ENCODE measurements at regions not wholly inside any gene's neighbourhood (a gene's known extent, or its start where the extent isn't known, plus 50 kb on each side); places are given as distances from the start of the nearest gene placed in this dataset.

GRCh38 chr18:68623342-68623741 is 91.6 kb downstream of the TMX3 start:
- intact Hi-C loops (cut with DNase I), result loop anchor here (5.0 kb wide), 1 partner anchor 1406 kb away; no protein-coding TSS in a partner anchor

GRCh38 chr18:68611311-68611710 is 103.6 kb downstream of the TMX3 start:
- intact Hi-C loops (cut with DNase I), result no loop called here
- DNase-seq (ENCODE audit: missing footprints) (no peak), ATAC-seq (no peak)

More at GRCh38 chr18:68623342-68623741, 91.6 kb downstream of the TMX3 start:
- DNase-seq (ENCODE audit: missing footprints) (no peak), ATAC-seq (no peak)

GRCh38 chr18:68608851-68609490 is 105.9 kb downstream of the TMX3 start:
- intact Hi-C loops (cut with DNase I), result no loop called here
- ATAC-seq, result no peak
- no peak for DNase-seq (ENCODE audit: missing footprints)

DNA sequence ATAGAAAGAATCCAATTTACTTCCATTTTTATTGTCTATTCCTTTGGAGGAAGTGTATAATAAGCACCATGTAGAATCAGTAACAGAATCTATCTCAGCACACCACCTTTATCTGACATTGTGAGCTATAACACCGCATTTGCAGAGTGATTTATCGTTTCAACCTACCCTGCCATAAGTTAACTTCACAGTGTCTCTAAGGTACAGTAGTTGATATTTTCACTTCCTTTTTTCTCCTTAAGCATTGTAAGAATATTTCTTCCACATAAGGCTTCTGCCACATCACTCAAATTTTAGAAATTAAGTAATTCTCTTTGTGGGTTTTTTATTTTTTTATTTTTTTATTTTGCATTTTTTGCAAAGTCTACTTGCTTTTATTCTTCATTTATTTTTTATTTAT is 107.1 kb downstream of the TMX3 start:
- ATAC-seq (no peak), DNase-seq (ENCODE audit: missing footprints) (no peak)
- intact Hi-C loops (cut with DNase I), result no loop called here

GRCh38 chr18:68604256-68604655 is 110.7 kb downstream of the TMX3 start:
- DNase-seq (ENCODE audit: missing footprints), result no peak
- ATAC-seq, result no peak
- intact Hi-C loops (cut with DNase I), result no loop called here

DNA sequence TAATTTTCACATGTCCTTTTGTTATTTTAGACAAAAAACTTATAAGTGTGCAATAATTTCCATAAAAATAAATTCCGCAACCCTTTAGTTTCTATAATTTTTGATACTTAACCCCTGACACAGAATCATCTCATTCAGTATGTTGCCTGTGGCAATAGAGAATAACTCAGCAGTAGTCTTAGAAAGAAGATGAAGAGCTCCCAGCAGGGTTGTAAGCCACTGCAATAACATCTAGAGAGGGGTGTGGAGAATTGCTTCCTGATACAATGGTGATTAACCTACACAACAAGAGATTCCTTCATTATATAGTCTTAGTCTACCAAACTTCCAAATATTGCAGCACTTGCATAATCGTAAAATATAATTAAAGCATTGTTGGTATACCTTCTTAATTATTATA is 118.9 kb downstream of the TMX3 start:
- DNase-seq (ENCODE audit: missing footprints) (no peak), ATAC-seq (no peak)
- intact Hi-C loops (cut with DNase I), result no loop called here

DNA sequence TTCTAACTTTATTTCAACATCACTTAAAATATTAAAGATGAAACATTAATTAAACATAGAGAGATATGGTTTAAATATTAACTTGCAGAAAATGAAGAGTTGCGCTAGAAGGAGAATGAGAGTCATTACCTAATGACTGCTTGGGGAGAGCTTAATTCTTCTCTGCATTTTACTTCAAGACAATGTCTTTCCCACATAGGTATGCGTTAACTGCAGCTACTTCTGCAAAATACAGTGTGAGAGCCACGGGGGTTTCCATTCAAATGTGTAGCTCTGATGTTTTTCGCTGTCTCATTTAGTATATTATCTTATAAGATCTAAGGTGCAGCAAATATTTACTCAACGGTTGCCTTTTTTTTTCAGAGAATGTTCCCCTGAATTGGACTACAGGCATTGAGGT is 126.7 kb downstream of the TMX3 start:
- DNase-seq (ENCODE audit: missing footprints) (no peak), ATAC-seq (no peak)
- intact Hi-C loops (cut with DNase I), result no loop called here

- DNase-seq (ENCODE audit: missing footprints) (no peak), ATAC-seq (no peak)
- intact Hi-C loops (cut with DNase I), result no loop called here
Measured at GRCh38 chr18:68583685-68584084, 131.2 kb downstream of the TMX3 start.

DNA sequence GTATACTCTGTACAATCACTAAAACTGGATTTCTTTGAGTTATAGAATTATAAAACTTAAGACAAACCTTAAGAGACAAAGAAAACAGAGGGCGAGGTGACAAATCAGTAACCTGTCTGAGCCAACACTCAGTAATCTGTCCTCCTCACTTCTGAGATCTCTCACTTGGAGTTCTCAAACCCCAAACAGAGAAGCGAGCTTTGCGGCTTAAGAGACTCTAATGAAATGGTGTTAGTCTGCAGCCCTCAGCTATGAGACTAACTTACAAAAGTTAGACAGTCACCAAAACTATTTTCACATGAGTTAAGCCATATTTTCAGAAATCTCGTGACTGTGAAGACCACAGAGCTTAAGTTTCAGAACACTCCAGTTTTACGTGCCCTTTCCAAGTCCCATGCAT is 140.6 kb downstream of the TMX3 start:
- intact Hi-C loops (cut with DNase I), result no loop called here
- ATAC-seq, result no peak
- DNase-seq (ENCODE audit: missing footprints), result no peak

DNA sequence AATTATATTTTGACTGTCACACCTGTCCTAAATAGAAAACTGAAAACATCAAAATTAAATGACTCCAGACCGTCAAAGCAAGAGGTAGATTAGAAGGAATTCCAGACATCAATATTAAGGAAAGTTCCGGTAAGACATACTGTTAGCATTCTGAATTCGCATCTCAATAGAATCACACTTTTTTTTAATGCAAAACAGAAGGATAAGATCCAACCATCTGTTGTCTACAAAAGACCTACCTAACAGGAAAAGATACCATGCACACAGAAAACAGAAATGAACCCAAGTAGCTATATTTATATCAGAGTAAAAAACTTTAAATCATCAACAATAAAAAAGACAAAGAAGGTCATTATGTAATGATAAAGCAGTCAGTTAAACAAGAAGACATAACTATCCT is 145.0 kb downstream of the TMX3 start:
- DNase-seq (ENCODE audit: missing footprints) (no peak), ATAC-seq (no peak)
- intact Hi-C loops (cut with DNase I), result no loop called here

DNA sequence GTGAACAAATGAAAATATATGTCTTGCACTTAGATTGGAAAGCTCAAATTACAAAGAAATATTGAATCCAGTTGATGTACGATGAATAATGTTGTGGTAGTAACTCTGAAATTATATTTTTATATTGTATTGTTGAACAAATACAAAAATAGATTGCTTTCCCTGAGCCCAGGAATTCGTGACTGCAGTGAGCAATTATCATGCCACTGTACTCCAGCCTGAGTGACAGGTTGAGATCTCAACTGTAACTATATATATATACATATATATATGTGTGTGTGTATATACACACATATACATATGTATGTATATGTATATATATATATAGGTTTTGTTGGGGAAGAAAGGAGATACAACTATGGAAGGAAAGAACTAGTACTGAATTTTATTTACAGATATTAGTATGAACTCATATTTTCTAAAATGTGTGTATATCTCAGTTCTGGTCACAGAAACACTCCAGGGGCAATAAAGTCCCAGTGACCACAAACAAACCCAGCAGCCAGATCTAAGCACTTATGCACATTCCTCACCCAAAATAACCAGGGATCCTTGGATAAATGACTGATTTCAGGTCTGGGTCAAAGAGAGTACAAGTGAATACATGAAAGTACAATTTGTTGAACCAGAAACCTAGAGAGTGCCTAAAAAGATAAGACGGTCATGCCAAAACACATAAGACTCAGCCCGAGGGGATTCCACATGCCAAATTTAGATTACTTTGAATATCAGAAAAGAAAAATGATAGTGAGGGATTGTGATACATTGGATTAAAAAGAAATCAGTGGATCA is 146.3 kb downstream of the TMX3 start:
- intact Hi-C loops (cut with DNase I), result no loop called here
- ATAC-seq, result no peak
- DNase-seq (ENCODE audit: missing footprints), result no peak

GRCh38 chr18:68566991-68567390 is 147.9 kb downstream of the TMX3 start:
- ATAC-seq, result no peak

GRCh38 chr18:68564961-68565360 is 149.9 kb downstream of the TMX3 start:
- intact Hi-C loops (cut with DNase I), result loop anchor here (2.0 kb wide), 1 partner anchor 16 kb away; no protein-coding TSS in a partner anchor
- no peak for DNase-seq (ENCODE audit: missing footprints)
- no peak for ATAC-seq

More at GRCh38 chr18:68566991-68567390, 147.9 kb downstream of the TMX3 start:
- DNase-seq (ENCODE audit: missing footprints), result no peak
- intact Hi-C loops (cut with DNase I), result no loop called here

GRCh38 chr18:68564351-68564750 is 150.6 kb downstream of the TMX3 start:
- intact Hi-C loops (cut with DNase I), result loop anchor here (2.0 kb wide), 1 partner anchor 16 kb away; no protein-coding TSS in a partner anchor
- no peak for ATAC-seq
- no peak for DNase-seq (ENCODE audit: missing footprints)

DNA sequence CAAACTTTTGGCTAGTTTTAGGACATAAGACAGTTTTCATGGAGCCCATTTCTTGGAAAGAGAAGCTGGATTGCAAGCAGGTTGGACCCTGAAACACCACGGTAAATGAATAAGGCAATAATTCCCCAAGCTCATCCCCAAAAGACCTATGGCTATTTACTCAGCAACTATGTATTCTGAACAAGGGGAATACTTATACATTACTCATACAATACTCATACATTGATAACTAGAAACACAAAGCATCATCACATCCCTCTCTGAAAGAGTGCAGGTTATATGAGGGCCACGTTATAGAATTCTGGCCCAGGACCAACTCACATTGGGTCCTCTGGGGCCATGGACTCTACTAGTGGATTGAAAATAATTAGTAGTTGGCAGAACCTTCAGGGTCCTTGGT is 154.8 kb downstream of the TMX3 start:
- intact Hi-C loops (cut with DNase I), result no loop called here
- ATAC-seq (no peak), DNase-seq (ENCODE audit: missing footprints) (no peak)

- intact Hi-C loops (cut with DNase I), result no loop called here
- DNase-seq (ENCODE audit: missing footprints), result no peak
- ATAC-seq, result no peak
Measured at GRCh38 chr18:68557183-68557582, 157.7 kb downstream of the TMX3 start.

DNA sequence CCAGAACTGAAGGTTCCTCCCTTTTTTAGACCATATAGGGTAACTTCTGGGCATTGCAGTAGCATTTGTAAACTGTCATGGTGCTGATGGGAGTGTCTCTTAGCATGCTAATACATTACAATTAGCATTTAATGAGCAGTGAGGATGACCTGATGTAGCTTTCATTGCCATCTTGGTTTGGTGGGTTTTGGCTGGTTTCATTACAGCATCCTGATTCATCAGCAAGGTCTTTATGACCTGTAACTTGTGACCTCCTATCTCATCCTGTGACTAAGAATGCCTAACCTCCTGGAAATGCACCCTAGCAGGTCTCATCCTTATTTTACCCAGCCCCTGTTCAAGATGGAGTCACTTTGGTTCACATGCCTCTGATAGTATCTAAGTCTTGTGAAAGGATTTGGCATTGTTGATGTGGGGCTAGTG is 159.0 kb downstream of the TMX3 start:
- DNase-seq (ENCODE audit: missing footprints), result no peak
- intact Hi-C loops (cut with DNase I), result no loop called here
- ATAC-seq, result no peak

DNA sequence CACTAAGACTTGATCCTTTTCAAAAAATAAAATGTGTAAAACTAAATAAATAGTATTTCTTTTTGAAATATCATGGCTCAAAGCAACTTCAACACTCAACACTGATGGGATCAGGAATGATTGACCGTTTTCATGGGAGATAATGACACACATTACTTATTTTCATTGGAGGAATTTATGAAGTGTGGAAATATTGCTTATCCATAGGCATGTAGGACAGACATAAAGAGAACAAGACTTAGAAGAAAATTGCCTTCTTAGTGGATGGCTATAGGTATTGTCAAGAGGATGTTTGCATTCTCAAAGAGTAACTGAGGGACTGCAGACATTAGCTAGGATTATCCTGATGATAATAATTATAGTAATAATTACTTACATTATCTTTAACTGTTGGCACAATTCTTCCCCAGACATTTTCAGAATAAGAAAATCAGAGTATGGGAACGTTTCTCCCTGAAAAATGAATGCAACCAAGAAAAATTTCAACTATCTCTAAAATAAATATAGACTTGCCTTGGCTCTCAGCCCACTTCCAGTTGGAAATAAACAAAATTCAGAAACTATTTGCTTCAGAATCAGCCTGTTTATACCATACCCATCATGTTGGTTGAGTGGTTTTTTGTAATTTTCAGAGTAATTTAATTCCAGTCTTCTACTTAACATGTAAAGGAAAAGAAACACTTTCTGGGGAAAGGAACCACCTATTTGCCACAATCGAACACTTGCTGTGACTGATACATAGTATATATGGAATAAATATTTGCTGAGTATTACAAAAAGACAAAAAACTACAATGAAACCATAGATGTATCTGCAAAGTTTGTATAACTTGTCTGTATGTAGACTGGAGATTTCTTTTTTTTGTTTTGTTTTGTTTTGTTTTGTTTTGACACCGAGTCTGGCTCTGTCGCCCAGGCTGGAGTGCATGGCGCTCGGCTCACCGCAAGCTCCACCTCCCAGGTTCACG is 165.7 kb downstream of the TMX3 start:
- DNase-seq (ENCODE audit: missing footprints), result no peak
- ATAC-seq, result no peak
- intact Hi-C loops (cut with DNase I), result loop anchor here (2.0 kb wide), 1 partner anchor 16 kb away; no protein-coding TSS in a partner anchor

DNA sequence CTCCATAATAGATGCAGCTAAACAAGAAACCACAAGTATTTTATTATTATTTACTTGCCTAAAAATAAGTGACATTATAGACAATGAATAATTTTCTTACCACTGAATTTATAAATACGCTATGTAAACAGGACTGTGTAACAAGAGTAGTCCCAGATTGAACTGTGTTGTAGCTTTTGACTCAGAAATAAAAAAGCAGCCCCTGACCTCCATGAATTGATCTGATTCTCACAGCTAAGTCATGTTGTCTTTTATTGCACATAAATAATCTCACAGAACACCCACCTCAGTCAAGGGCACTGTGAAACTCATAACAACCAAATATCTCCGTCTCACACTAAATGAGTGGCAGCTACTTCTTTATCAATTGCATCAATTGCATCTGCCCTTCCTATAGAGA is 171.6 kb downstream of the TMX3 start:
- intact Hi-C loops (cut with DNase I), result no loop called here
- no peak for ATAC-seq

More for the DNA sequence above, 171.6 kb downstream of the TMX3 start:
- no peak for DNase-seq (ENCODE audit: missing footprints)
